ENCODE measurements at regions not wholly inside any gene's neighbourhood (a gene's known extent, or its start where the extent isn't known, plus 50 kb on each side); places are given as distances from the start of the nearest gene placed in this dataset.

DNA sequence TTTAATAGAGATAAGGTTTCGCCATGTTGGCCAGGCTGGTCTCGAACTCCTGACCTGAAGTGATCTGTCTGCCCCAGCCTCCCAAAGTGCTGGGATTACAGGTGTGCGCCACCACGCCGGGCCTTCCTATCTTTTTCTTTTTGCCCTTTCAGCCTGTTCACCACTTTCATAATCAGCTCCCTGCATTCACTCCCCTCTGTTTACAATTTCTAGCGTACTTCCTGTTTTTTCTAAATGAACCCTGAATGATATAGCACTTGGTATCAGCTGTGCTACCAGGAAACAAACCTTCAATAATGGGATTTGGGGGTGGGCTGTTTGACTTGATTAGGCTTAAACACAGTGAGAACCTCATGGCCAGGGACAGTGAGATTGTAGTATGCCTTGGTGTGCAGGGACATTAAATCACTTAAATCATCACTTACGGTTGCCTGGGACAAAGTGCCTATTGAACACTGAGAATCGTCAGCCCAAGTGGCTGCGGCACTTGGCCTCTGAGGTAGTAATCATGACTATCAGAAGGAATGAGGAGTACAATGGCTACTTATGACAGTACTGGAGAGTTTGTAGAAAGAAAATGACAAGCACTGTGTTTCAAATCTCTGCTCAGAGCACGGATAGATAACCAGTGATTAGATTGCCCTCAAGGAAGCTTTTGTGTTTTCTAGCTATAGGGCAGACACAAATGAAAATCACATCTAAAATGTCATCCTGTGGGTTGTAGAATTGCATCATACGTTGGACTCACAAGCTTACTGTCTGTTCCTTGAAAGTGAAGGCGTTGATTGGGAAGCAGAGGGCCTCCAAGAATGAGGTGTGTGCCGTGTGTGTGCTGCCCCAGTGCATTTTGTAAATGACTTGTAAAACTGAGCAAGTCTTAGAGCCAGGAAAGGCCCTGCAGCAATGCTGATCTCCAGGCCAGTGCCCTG lies 661.8 kb downstream of the MATN1 start:
- peak; percentile 46 for DNase-seq (ENCODE audit: low read depth)

DNA sequence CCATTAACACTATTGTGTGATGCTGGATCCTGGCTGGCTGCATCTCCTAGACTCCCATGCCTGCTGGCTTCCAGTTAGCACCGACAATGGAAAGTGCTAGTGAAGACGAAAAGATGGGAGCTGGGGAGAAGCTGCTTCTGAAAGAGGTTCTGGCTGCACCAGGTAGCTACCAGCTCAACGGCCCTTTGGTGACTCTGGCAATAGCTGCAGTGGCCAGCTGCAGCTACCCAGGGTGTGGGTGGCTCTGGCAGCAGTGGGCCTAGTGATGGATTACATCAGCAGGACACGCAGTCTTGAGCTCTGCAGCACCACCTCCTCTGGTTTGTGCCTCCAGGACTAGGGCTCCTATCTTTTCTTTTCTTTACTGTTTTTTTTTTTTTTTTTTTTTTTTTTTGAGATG lies 662.6 kb downstream of the MATN1 start:
- no peak for DNase-seq (ENCODE audit: low read depth)

DNA sequence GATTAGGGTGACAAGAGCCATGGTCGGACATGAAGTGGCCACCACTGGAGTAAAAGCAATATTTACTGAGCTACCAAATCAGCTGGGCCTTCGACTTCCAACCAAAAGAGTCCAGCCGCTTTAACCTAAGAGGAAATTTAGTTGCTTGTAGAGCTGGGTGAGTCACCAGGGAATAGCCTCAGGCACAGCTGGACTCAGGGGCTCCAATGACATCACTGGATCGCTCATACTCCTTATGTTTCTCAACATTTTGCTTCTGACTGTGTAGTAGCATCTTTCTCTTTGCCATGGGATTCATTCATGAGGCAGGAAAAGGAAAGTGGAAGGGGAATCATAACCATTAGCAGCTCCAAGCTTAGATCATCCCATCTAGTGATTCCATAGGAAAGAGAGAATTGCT lies 664.4 kb downstream of the MATN1 start:
- peak; percentile 98 for DNase-seq (ENCODE audit: low read depth)

DNA sequence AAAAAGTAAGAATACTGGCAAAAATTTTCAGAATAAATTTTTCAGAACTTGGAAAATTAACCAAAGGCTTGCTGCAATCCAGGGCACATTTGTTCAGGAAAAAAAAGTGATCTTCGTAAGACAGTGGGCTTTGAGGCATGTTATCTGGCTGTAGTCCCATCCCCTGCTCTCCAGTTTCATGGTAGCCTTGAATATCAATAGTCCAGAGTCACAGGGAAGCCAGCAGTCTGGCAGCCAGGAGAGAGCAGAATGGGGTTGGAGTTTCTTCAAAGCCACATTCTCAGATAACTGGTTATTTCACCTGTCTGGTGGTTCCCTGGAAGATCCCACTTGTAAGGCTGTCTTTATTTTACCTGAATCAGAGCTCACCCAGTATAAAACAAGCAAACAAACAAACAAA lies 669.3 kb downstream of the MATN1 start:
- DNase-seq (ENCODE audit: low read depth), result no peak

DNA sequence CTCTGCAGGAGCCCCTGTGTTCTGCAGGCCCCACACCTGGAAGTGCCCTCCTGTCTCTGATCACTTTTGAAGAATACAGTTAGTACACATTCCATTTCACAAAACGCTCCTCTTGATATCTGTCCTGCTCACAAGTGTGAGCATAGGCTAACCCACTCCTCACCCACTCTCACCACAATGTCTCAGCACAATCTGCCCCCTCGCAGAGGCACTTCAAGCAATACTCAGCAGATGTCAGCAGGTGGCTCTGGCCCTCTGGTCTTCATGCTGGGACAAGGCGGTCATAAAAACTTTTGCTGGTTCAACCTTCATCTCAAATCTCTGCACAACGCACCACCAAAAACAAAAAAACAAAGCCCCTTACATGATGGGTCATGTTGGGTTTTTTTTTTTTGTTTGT lies 671.2 kb downstream of the MATN1 start:
- DNase-seq (ENCODE audit: low read depth), result no peak

DNA sequence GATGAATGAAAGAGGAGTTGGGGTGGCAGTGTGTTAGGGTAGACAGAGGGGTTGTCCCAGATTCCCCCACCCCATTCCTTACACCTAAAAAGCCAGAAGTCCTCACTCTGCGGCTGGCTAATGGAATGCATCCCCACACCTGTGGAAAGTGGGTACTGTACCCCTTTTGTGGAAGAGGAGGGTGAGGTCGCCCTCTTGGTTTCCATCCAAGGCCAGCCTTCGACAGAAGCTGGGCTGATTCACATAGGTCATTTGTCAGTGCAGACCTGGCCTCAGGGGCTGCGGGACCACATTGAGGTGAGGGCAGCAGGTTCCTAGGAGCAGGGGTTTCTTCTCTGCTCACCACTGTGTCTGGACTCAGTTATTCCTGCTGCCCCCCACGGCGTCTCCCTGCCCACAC lies 671.6 kb downstream of the MATN1 start:
- no peak for DNase-seq (ENCODE audit: low read depth)

DNA sequence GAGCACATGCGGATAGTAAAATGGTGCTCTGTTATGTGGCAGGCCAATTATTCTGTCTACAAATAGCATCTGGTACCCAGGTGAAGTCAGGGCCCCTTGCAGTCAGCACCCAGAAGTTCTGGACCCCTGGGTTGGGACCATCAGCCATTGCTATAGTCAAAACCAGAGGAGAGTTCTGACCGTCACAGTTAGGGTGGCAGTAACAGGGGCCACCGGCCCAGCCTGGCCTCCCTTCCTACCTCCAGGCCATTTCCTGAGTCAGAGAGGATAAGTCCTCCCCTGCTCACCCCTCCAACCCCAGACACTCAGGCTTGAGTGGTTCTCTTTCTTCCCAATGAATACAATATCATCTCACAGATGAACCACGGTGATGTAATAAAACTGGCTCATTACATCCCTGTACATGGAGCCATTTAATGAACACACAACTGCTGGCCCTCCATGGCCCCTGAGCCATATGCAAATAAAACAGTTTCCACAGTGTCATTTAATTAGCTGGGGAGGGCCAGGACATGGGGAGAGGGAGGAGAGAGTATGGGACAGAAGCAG lies 673.6 kb downstream of the MATN1 start:
- no peak for DNase-seq (ENCODE audit: low read depth)

DNA sequence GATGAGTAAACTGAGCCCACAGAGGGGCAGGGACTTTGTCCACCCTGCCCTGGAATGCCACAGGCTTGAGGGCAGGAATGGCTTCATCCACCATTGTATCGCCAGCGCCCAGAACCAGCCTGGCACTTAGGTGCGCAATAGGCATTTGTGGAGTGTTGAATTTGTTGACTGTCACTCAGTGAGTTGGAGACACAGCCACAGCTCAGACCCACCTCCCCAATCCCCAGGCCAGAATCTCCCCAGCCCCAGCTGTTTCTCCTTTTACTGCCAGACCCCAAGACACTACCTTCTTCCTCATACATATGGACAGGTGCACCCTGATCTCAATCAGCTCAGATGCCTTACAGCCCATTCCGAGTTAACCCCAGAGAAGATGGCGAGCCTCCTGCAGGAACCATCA lies 674.5 kb downstream of the MATN1 start:
- no peak for DNase-seq (ENCODE audit: low read depth)

DNA sequence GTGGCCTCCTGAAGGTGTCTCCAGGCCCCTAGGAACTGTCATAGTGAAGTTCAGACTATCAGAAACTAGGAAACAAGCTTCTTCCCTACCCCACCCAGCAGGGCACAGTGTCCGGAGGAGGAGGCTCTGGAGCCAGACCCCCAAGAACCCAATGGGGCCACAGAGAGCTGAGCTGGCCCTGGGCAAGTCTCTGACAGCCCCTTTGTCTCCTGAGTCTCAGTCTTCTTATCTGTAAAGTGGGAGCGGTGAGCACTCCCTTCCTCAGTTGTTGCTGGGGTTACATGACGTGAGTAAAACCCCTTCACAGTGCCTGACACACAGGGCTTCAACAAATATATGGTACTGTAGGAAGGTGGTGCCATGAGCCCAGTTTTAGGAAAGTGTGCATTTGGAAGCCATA lies 675.8 kb downstream of the MATN1 start:
- DNase-seq (ENCODE audit: low read depth), result no peak

DNA sequence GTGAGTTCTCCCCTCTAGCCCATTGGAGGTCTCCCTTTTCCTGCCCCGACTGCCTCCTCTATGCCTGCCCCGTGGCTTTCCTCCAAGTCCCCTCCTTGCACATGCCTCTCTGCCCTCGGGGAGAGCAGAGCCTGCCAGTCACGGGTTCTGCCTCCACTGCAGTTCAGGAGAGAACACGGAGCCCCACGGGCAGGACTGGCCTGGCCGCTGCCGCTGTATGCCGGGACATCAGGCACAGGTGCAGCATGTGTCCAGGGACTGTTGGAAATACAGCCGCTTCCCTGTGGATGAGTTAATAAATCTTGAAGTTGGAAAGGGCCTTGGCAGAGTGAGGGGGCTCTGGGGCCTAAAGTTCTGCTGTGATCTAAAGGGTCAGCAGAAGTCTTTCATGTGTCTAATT lies 676.6 kb downstream of the MATN1 start:
- no peak for DNase-seq (ENCODE audit: low read depth)

DNA sequence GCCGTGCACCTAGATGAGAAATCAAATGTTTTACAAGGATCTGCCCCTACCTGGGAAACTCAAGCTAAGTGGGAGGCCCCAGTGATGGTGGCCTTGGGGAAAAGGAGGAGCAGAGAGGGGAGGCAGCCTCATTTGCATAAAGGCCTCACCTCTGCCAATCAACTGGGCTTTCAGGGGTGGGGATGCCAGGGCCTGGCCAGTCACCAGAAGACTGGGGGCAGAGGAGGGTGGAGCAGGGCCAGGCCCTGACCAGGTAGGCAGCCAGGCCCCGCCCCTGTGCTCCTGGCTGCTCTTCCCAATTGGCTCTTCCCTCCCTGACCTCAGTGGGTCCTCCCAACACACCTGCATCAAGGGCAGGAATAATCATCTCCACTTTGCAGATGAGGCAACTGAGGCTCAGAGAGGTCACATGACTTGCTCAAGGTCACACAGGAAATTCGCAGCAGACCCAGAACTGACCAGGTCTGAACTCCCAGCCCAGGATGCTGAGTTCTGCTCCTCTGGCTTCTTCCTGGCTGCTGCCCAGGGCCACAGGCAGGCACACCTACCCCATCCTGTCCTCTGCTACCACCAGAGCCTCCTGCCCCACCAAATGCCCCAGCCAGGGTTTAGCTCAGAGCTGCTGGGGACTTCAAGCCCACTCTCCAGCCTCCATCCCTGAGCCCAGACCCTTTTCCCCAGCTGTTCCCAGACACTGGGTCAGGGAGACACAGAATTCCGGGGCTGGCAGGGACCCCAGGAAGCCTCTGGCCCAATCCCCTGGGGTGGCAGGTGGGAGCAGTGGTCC lies 677.9 kb downstream of the MATN1 start:
- no peak for DNase-seq (ENCODE audit: low read depth)

DNA sequence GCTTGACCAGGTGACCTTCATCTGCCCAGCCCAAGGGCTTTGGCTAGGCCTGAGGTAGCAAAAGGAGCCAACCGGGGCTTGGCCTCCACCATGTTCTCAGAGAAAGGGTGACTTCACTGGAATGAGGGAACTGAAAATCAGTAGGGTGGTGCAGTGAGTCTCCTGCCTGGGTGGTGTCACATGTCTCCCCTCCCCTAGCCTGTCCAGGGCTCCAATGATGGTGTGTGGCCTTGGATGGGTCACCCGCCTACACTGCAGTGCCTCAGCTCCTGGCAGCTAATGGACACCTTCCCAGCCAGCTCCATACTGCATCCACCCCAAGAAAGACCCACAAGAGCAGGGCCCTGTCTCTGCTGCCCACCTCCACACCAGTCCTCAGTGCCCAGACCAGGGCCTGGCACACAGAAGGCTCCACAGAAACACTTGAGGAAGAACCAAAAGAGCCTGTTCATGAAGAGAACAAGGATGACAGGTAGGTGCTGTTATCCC lies 678.7 kb downstream of the MATN1 start:
- no peak for DNase-seq (ENCODE audit: low read depth)

DNA sequence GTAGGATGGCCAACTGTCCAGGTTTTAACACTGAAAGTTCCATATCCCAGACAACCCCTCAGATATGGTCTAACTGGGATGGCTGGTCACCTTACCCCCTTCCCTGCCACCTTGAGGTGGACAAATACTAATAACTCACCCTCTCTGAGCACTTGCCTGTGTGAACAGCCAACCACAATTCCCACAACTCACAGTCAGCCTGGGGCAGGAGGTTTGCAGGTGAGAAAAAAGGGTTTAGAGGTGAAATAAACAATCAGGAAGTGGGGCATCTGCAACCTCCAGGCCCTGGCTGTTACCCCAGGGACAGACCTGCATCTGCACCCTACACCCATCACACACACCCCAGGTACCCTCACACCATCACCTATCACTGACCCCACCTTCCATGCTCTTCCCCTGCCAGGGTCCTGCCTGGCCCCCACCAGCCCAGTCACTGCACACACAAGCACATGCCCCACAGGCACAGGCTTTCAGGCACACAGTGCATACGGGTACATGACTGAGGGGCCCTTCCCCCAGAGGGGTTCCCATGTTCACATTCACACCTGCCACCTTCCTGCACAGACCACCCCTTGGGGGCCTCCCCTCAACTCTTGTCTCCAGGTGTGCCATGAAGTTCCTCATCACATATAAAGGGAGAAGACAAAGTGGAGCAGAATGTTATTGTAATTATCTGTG lies 679.5 kb downstream of the MATN1 start:
- DNase-seq (ENCODE audit: low read depth), result no peak

DNA sequence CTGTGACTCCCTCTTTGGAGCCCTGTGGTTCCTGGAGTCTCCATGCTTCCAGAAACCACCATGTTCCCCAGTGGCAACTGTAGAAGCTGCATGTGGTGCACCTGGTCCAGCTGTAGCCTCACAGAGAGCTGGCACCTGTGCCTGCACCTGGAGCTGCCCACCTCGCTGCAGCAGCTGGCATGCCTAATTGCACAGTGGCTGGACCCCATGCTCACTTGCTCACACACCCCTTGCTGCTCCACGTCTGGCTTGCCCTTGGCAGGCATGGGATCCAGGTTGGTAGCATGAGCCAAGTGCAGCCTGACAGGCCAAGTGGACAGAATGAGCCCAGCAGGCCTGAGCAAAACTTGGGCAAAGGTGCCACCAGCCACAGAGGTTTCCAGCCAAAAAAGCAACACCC lies 680.1 kb downstream of the MATN1 start:
- DNase-seq (ENCODE audit: low read depth), result no peak

DNA sequence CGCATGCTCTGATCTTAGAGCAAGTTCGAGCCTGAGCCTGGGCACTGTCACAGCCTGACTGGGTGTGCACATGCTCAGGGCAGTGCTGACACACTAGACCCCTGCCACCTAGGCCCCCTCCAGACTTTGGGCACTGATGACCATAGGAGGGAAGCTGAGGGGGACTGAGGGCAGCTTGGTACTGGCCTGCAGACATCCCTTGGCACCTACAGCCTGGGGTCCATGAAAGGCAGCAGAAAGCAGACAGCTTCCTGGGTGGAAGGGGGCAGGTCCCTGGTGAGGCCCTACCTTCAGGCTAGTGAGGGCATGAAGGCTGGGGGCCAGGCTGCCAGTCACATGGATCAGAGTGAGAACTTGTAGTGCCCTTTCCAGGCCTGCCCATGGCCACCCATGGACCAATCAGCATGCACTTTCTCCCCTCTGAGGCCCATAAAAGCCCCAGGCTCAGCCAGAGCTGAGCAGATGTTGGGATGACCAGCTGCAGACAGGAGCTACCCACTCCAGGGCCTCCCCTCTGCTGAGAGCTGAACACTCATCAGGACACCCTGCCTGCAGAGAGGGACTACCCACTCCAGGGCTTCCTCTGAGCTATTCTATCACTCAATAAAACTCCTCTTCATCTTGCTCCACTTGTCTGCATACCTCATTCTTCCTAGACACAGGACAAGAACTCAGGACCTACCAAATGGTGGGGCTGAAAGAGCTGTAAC lies 680.8 kb downstream of the MATN1 start:
- no peak for DNase-seq (ENCODE audit: low read depth)

DNA sequence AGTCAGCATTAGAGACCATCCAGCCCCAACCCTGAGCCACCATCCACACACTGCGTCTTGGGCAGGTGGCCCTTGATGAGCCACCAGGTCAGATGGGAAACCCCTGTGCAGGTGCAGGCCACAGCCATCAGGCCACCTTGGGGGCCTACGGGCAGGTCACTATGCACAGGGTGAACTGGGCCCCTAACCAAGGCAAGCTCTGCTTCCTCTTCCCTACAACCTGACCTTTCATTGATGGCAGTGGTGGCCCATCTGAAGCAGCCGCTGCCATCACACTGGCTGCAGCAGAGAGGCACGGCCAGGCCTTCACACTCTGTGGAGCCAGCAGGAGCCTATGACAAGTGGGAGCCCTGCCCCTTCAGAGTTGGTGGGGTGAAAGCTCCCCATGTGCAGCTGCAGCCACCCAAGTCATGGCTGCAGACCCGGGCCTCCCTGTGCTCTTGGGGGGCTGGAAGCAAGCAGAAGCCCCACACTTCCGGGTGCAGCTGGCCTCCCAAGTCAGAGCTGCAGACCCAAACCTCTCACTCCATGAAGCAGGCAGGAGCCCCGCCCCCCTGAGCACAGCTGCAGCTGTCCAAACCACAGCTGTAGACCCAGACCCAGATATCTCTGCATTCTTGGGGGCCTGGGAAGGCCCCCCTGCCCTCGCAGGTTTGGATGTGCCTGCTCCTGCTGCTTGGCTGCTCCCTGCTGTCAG lies 681.5 kb downstream of the MATN1 start:
- DNase-seq (ENCODE audit: low read depth), result no peak

DNA sequence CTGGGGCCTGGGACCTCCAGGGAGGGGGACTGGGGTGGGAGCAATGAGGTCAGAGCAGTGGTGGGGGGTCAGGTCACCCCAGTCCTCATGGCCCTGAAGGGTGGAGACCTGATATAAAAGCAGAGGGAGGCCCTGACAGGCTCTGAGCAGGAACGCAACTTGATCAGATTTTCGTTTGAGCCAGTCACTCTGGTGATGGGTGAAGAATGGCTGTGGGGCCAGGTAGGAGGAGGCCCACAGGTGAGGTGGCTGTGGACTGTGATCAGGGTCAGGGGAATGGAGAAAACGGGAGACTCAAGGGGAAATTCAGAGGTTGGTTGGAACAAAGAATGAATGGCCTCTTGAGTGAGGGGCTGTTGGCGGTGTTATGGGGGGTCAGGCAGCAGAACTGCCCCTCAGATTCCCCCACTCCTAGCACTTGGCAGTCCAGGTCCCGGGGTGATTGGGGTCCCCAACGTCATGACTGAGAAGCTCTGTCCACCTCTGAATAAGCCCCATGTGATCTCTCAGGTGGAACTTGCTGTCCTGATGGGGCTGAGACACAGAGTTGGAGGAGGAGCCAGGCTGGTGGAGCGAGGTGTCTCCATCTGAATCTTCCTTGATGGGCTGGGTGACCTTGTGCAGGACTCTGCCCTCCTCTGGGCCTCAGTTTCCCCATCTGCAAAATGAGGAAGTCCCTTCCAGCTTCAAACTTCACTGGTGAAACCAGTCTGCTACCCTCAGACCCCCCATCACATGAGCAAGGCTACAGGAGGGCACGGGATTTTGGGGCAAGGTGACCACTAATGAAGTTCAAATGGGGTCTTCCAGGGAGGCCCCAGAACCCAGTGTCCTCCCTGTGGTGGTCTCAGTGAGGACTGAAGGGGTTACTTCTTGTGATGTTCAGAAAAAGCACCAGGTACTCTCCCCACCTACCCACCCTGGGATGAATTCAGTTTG lies 683.0 kb downstream of the MATN1 start:
- DNase-seq (ENCODE audit: low read depth), result no peak

DNA sequence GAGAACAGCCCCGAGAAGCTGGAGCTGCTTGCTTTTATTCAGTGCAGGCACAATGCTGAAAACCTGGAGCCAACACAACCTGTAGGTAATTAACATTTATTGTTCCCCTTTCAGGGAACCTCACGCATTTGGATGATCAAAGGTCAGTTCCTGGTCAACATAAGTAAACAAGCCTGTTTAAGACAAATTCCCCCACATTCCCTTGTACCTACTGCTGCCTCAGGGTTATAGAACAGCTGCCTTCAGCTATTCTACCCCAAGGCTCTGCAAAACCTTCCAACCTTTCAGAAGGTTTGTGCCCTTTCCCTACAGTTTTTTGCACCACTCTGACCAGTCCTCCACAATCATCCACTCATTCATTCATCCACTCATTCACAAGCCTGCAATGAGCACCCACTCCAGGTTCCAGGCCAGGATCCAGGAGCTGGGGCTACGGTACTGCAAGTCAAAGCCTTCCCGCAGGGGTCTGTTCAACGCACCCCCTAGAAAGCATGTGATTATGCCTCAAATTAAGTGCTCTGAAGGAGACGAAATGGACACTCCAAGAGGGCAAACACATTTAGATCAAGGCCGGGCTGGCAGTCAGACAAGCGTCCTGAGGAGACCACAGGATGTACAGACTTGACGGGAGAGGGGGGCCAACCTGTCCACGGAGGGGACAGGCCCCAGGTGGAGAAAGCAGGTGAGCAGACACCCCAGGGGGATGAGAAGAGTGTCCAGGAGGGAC lies 683.9 kb downstream of the MATN1 start:
- DNase-seq (ENCODE audit: low read depth), result no peak
